GM10266 (cell line): ENCODE measurements at regions not wholly inside any gene's neighbourhood (a gene's known extent, or its start where the extent isn't known, plus 50 kb on each side); places are given as distances from the start of the nearest gene placed in this dataset.

Source experiments
- DNase-seq: peaks from one replicate; pipeline ENCODE4 v3.0.0; 2012; ENCODE audit errors: extremely low spot score
- CTCF ChIP-seq: IDR thresholded peaks from 2 replicates; pipeline ENCODE4 v1.5.1; 2012; ENCODE audit warnings: mild to moderate bottlenecking, low read depth; ENCODE audit not compliant: control insufficient read depth, insufficient read depth; ENCODE audit errors: missing control alignments

- TF ChIP-seq CTCF = no peak
- no peak for DNase-seq
Observed at GRCh38 chr13:66205807-66206206, 1024.3 kb downstream of the PCDH9 start.

- no peak for DNase-seq
- TF ChIP-seq CTCF = no peak
Observed at GRCh38 chr13:66200555-66200954, 1029.6 kb downstream of the PCDH9 start.

GRCh38 chr13:66195238-66195637 is 1034.9 kb downstream of the PCDH9 start:
- no peak for DNase-seq
- no peak for TF ChIP-seq CTCF

- DNase-seq = no peak
- TF ChIP-seq CTCF = no peak
Observed at GRCh38 chr13:66189986-66190385, 1040.2 kb downstream of the PCDH9 start.

- no peak for TF ChIP-seq CTCF
- no peak for DNase-seq
Observed at GRCh38 chr13:66180836-66181235, 1049.3 kb downstream of the PCDH9 start.

GRCh38 chr13:66171920-66172319 is 1058.2 kb downstream of the PCDH9 start:
- no peak for DNase-seq
- TF ChIP-seq CTCF = no peak

- no peak for DNase-seq
Observed at GRCh38 chr13:66162470-66162869, 1067.7 kb downstream of the PCDH9 start.

More at GRCh38 chr13:66162470-66162869, 1067.7 kb downstream of the PCDH9 start:
- no peak for TF ChIP-seq CTCF
